ENCODE measurements at regions not wholly inside any gene's neighbourhood (a gene's known extent, or its start where the extent isn't known, plus 50 kb on each side); places are given as distances from the start of the nearest gene placed in this dataset.

GRCh38 chrX:55813150-55813549 lies 95.6 kb downstream of the RRAGB start:
- Histone ChIP-seq H3K36me3 (no peaks in the 10 kb centered on the region), H3K27me3 (no peaks in the 10 kb centered on the region), H3K27ac (no peak overlapping the region), H3K4me3 (no peak overlapping the region), H3K4me1 (no peaks in the 10 kb centered on the region), H3K9me3 (peaks cover 0 to 13% (median 0%) of the 10 kb centered on the region in 4 donors)
- no peak for DNase-seq (ENCODE audit: low spot score in 2 of 2)
- no peak for TF ChIP-seq EP300 (IDR thresholded peaks at IDR 0.05)
- WGBS, 2 donors: 62 to 67% methylated on average over 1 to 3 of the region's 3 CpGs

- Histone ChIP-seq H3K36me3 (no peaks in the 10 kb centered on the region), H3K27ac (no peak overlapping the region), H3K27me3 (no peaks in the 10 kb centered on the region), H3K9me3 (peaks cover 0 to 13% (median 0%) of the 10 kb centered on the region in 4 donors), H3K4me3 (no peak overlapping the region), H3K4me1 (no peaks in the 10 kb centered on the region)
- no peak for TF ChIP-seq CTCF (IDR thresholded peaks at IDR 0.05)
- no peak for TF ChIP-seq EP300 (IDR thresholded peaks at IDR 0.05)
- no peak for TF ChIP-seq POLR2A (IDR thresholded peaks at IDR 0.05)
- DNase-seq (ENCODE audit: low spot score in 2 of 2): no peak
Measured at GRCh38 chrX:55815546-55815945, 98.0 kb downstream of the RRAGB start.

- no peak for TF ChIP-seq CTCF (IDR thresholded peaks at IDR 0.05)
- no peak for TF ChIP-seq EP300 (IDR thresholded peaks at IDR 0.05)
- TF ChIP-seq POLR2A (IDR thresholded peaks at IDR 0.05): no peak
- Histone ChIP-seq H3K27ac (no peak overlapping the region), H3K9me3 (peaks cover 0 to 13% (median 0%) of the 10 kb centered on the region in 4 donors), H3K4me1 (no peaks in the 10 kb centered on the region), H3K27me3 (no peaks in the 10 kb centered on the region), H3K36me3 (no peaks in the 10 kb centered on the region), H3K4me3 (no peak overlapping the region)
- 36 to 67% methylated on average over 2 of the region's 2 CpGs for WGBS, 2 donors
- DNase-seq (ENCODE audit: low spot score in 2 of 2): no peak
Measured at GRCh38 chrX:55816023-55816422, 98.5 kb downstream of the RRAGB start.

- no peak for TF ChIP-seq POLR2A (IDR thresholded peaks at IDR 0.05)
- no peak for TF ChIP-seq EP300 (IDR thresholded peaks at IDR 0.05)
- TF ChIP-seq CTCF (IDR thresholded peaks at IDR 0.05): no peak
- Histone ChIP-seq H3K4me3 (no peak overlapping the region), H3K4me1 (no peaks in the 10 kb centered on the region), H3K27me3 (no peaks in the 10 kb centered on the region), H3K9me3 (peaks cover 0 to 6% (median 2%) of the 10 kb centered on the region in 4 donors), H3K36me3 (no peaks in the 10 kb centered on the region), H3K27ac (no peak overlapping the region)
- 75 to 77% methylated on average over 1 to 3 of the region's 3 CpGs for WGBS, 2 donors
- no peak for DNase-seq (ENCODE audit: low spot score in 2 of 2)
Measured at GRCh38 chrX:55818673-55819375, 101.3 kb downstream of the RRAGB start.

GRCh38 chrX:55839485-55839884 lies 121.9 kb downstream of the RRAGB start:
- Histone ChIP-seq H3K36me3 (no peaks in the 10 kb centered on the region), H3K27me3 (no peaks in the 10 kb centered on the region), H3K4me1 (no peaks in the 10 kb centered on the region), H3K27ac (no peak overlapping the region), H3K4me3 (no peak overlapping the region), H3K9me3 (peaks cover 0 to 22% (median 0%) of the 10 kb centered on the region in 4 donors)
- WGBS, 2 donors: 74 to 88% methylated on average over 1 to 2 of the region's 2 CpGs
- DNase-seq (ENCODE audit: low spot score in 2 of 2): no peak
- TF ChIP-seq POLR2A (IDR thresholded peaks at IDR 0.05) (no peak), EP300 (IDR thresholded peaks at IDR 0.05) (no peak), CTCF (IDR thresholded peaks at IDR 0.05) (no peak)
